HEK293 (cell line): ENCODE measurements at regions not wholly inside any gene's neighbourhood (a gene's known extent, or its start where the extent isn't known, plus 50 kb on each side); places are given as distances from the start of the nearest gene placed in this dataset.

Experiments used
- CTCF ChIP-seq: fragments of 450-650 bp; formaldehyde crosslinking; IDR thresholded peaks from 2 replicates; pipeline ENCODE4 v1.5.1; 2016; ENCODE audit warnings: missing biosample characterization, missing genetic modification characterization
- IKZF3 ChIP-seq: fragments of 450-650 bp; IDR thresholded peaks from 2 replicates; pipeline ENCODE4 v1.5.0; 2018; ENCODE audit warnings: missing biosample characterization, mild to moderate bottlenecking, missing genetic modification characterization, moderate library complexity
- ZNF16 ChIP-seq: fragments of 450-650 bp; formaldehyde crosslinking; IDR thresholded peaks from 2 replicates; pipeline ENCODE4 v1.5.1; 2016; ENCODE audit warnings: low read depth, missing biosample characterization, missing genetic modification characterization
- ZNF223 ChIP-seq: fragments of 450-650 bp; formaldehyde crosslinking; IDR thresholded peaks from 2 replicates; pipeline ENCODE4 v1.5.1; 2016; ENCODE audit warnings: missing biosample characterization, missing genetic modification characterization

- TF ChIP-seq IKZF3 (tag by site-specific recombination) (no peak), ZNF223 (tag by site-specific recombination) (no peak), CTCF (no peak), ZNF16 (tag by site-specific recombination) (no peak)
Observed at GRCh38 chr2:175865716-175866115, 136.4 kb downstream of the LNPK start.
